IPS-11a (cell line): ENCODE measurements at regions not wholly inside any gene's neighbourhood (a gene's known extent, or its start where the extent isn't known, plus 50 kb on each side); places are given as distances from the start of the nearest gene placed in this dataset.
"Not testable (repeated sequence)": the region's sequence is repeated elsewhere in the genome, so short reads cannot be mapped to it uniquely, and the experiment has no call there.

ENCODE experiments used
- H3K4me3 ChIP-seq: one replicate; pipeline ENCODE4 v1.5.1; 2013; ENCODE audit warnings: low read depth, low read length, control low read depth

GRCh38 chr10:131824371-131825149, 76.2 kb upstream of the PPP2R2D start:
- H3K4me3 ChIP-seq = no peak overlapping the region

GRCh38 chr10:131825150-131825848, 75.5 kb upstream of the PPP2R2D start:
- no peak overlapping the region for H3K4me3 ChIP-seq

- no peak overlapping the region for H3K4me3 ChIP-seq
Observed at GRCh38 chr10:131825960-131826650, 74.7 kb upstream of the PPP2R2D start.

- no peak overlapping the region for H3K4me3 ChIP-seq
Observed at GRCh38 chr10:131829156-131829930, 71.5 kb upstream of the PPP2R2D start.

GRCh38 chr10:131830446-131831130, 70.2 kb upstream of the PPP2R2D start:
- no peak overlapping the region for H3K4me3 ChIP-seq

GRCh38 chr10:131831561-131831960, 69.2 kb upstream of the PPP2R2D start:
- H3K4me3 ChIP-seq = no peak overlapping the region

- H3K4me3 ChIP-seq = no peak overlapping the region
Observed at GRCh38 chr10:131832056-131832685, 68.6 kb upstream of the PPP2R2D start.

GRCh38 chr10:131833013-131833412, 67.8 kb upstream of the PPP2R2D start:
- no peak overlapping the region for H3K4me3 ChIP-seq

- no peak overlapping the region for H3K4me3 ChIP-seq
Observed at GRCh38 chr10:131833446-131834080, 67.2 kb upstream of the PPP2R2D start.

- H3K4me3 ChIP-seq = no peak overlapping the region
Observed at GRCh38 chr10:131834152-131834810, 66.5 kb upstream of the PPP2R2D start.

GRCh38 chr10:131838966-131839742, 61.7 kb upstream of the PPP2R2D start:
- no peak overlapping the region for H3K4me3 ChIP-seq

GRCh38 chr10:131839880-131840787, 60.7 kb upstream of the PPP2R2D start:
- H3K4me3 ChIP-seq = not testable (repeated sequence)

- H3K4me3 ChIP-seq = no peak overlapping the region
Observed at GRCh38 chr10:131840788-131841118, 60.1 kb upstream of the PPP2R2D start.

- no peak overlapping the region for H3K4me3 ChIP-seq
Observed at GRCh38 chr10:131841131-131841660, 59.6 kb upstream of the PPP2R2D start.

- no peak overlapping the region for H3K4me3 ChIP-seq
Observed at GRCh38 chr10:131841661-131842139, 59.1 kb upstream of the PPP2R2D start.

GRCh38 chr10:131842351-131843088, 58.3 kb upstream of the PPP2R2D start:
- no peak overlapping the region for H3K4me3 ChIP-seq
